DMS79 treated with DMSO at 0.1 percent for 48 hours (cell line): ENCODE measurements at regions not wholly inside any gene's neighbourhood (a gene's known extent, or its start where the extent isn't known, plus 50 kb on each side); places are given as distances from the start of the nearest gene placed in this dataset.

Experiments used
- DNase-seq: peaks from one replicate; lab custom pipeline; 2025; lab: John Stamatoyannopoulos, UW

- no peak for DNase-seq
These were observed 63.8 kb upstream of the IL1R1 start for GRCh38 chr2:102078773-102079172.

- no peak for DNase-seq
These were observed 61.9 kb upstream of the IL1R1 start for GRCh38 chr2:102080451-102081242.

- no peak for DNase-seq
These were observed 61.4 kb upstream of the IL1R1 start for GRCh38 chr2:102081243-102081522.

GRCh38 chr2:102081606-102082005, 60.9 kb upstream of the IL1R1 start:
- DNase-seq, result no peak

GRCh38 chr2:102082571-102083392, 59.8 kb upstream of the IL1R1 start:
- peak; percentile 4 for DNase-seq

- no peak for DNase-seq
These were observed 59.2 kb upstream of the IL1R1 start for GRCh38 chr2:102083393-102083703.

- DNase-seq, result no peak
These were observed 57.9 kb upstream of the IL1R1 start for GRCh38 chr2:102084651-102085050.

GRCh38 chr2:102085238-102085637, 57.3 kb upstream of the IL1R1 start:
- no peak for DNase-seq

GRCh38 chr2:102086150-102086872, 56.2 kb upstream of the IL1R1 start:
- DNase-seq, result no peak

- DNase-seq, result no peak
These were observed 51.4 kb upstream of the IL1R1 start for GRCh38 chr2:102091121-102091520.

- DNase-seq, result no peak
These were observed 50.6 kb upstream of the IL1R1 start for GRCh38 chr2:102091908-102092307.

GRCh38 chr2:102092535-102092934, 50.0 kb upstream of the IL1R1 start:
- DNase-seq, result no peak
